Activated T-helper 17 cell treated with anti-CD3 and anti-CD28 coated beads, Interleukin-2, amount 50 U/mL, for 72 hours (primary cell): ENCODE measurements at regions not wholly inside any gene's neighbourhood (a gene's known extent, or its start where the extent isn't known, plus 50 kb on each side); places are given as distances from the start of the nearest gene placed in this dataset.

Source experiments
- ATAC-seq: fragments of 150-1000 bp; cut with Tn5 transposase; replicated peaks from 2 replicates; pipeline ENCODE4 v1.10.0; 2021; ENCODE audit warnings: mild to moderate bottlenecking, moderate library complexity
- H3K27ac Mint-ChIP-seq: one replicate; pipeline ENCODE4 v1.8.0; 2022; ENCODE audit warnings: mixed read lengths
- H3K27me3 Mint-ChIP-seq: one replicate; pipeline ENCODE4 v1.8.0; 2022; ENCODE audit warnings: mixed read lengths
- H3K36me3 Mint-ChIP-seq: one replicate; pipeline ENCODE4 v1.8.0; 2022; ENCODE audit warnings: low read depth, mild to moderate bottlenecking, mixed read lengths
- H3K4me1 Mint-ChIP-seq: one replicate; pipeline ENCODE4 v1.8.0; 2022; ENCODE audit warnings: mixed read lengths
- H3K4me3 Mint-ChIP-seq: one replicate; pipeline ENCODE4 v1.8.0; 2022; ENCODE audit warnings: mild to moderate bottlenecking, mixed read lengths
- H3K9me3 Mint-ChIP-seq: one replicate; pipeline ENCODE4 v1.8.0; 2022; ENCODE audit warnings: mixed read lengths

GRCh38 chrX:148363471-148364235 lies 136.8 kb upstream of the AFF2 start:
- Mint-ChIP-seq H3K27me3 (no peaks in the 10 kb centered on the region), H3K9me3 (no peaks in the 10 kb centered on the region), H3K4me1 (no peaks in the 10 kb centered on the region), H3K27ac (no peak overlapping the region), H3K4me3 (no peak overlapping the region), H3K36me3 (no peaks in the 10 kb centered on the region)
- ATAC-seq, result no peak

GRCh38 chrX:148365233-148365632 lies 135.2 kb upstream of the AFF2 start:
- ATAC-seq, result no peak
- no peaks in the 10 kb centered on the region for H3K27me3 Mint-ChIP-seq
- no peaks in the 10 kb centered on the region for H3K9me3 Mint-ChIP-seq
- no peaks in the 10 kb centered on the region for H3K4me1 Mint-ChIP-seq
- H3K27ac Mint-ChIP-seq, result no peak overlapping the region
- H3K4me3 Mint-ChIP-seq, result no peak overlapping the region
- H3K36me3 Mint-ChIP-seq, result no peaks in the 10 kb centered on the region

- Mint-ChIP-seq H3K27me3 (no peaks in the 10 kb centered on the region), H3K9me3 (no peaks in the 10 kb centered on the region), H3K36me3 (no peaks in the 10 kb centered on the region), H3K4me1 (no peaks in the 10 kb centered on the region), H3K4me3 (no peak overlapping the region), H3K27ac (no peak overlapping the region)
- ATAC-seq, result no peak
These were observed 129.1 kb upstream of the AFF2 start for GRCh38 chrX:148371291-148371690.

GRCh38 chrX:148372925-148373324 lies 127.5 kb upstream of the AFF2 start:
- Mint-ChIP-seq H3K9me3 (no peaks in the 10 kb centered on the region), H3K27me3 (no peaks in the 10 kb centered on the region), H3K36me3 (no peaks in the 10 kb centered on the region), H3K4me1 (no peaks in the 10 kb centered on the region), H3K4me3 (no peak overlapping the region), H3K27ac (no peak overlapping the region)
- no peak for ATAC-seq

- Mint-ChIP-seq H3K9me3 (no peaks in the 10 kb centered on the region), H3K27me3 (no peaks in the 10 kb centered on the region), H3K4me1 (peaks cover 8% of the 10 kb centered on the region), H3K27ac (no peak overlapping the region), H3K36me3 (no peaks in the 10 kb centered on the region), H3K4me3 (no peak overlapping the region)
- no peak for ATAC-seq
These were observed 124.1 kb upstream of the AFF2 start for GRCh38 chrX:148376342-148376741.

GRCh38 chrX:148380107-148380506 lies 120.3 kb upstream of the AFF2 start:
- H3K9me3 Mint-ChIP-seq, result no peaks in the 10 kb centered on the region
- H3K27me3 Mint-ChIP-seq, result no peaks in the 10 kb centered on the region
- peak overlapping the region; percentile 80 for H3K4me3 Mint-ChIP-seq
- H3K36me3 Mint-ChIP-seq, result no peaks in the 10 kb centered on the region
- H3K27ac Mint-ChIP-seq, result peak overlapping the region; percentile 92
- no peak for ATAC-seq
- peaks cover 8% of the 10 kb centered on the region for H3K4me1 Mint-ChIP-seq

- Mint-ChIP-seq H3K27ac (peak overlapping the region; percentile 92), H3K4me1 (peaks cover 8% of the 10 kb centered on the region), H3K4me3 (peak overlapping the region; percentile 80), H3K9me3 (no peaks in the 10 kb centered on the region), H3K36me3 (no peaks in the 10 kb centered on the region), H3K27me3 (no peaks in the 10 kb centered on the region)
- peak; percentile 99 for ATAC-seq
These were observed 119.5 kb upstream of the AFF2 start for GRCh38 chrX:148380650-148381561.

- peak overlapping the region; percentile 80 for H3K4me3 Mint-ChIP-seq
- H3K27me3 Mint-ChIP-seq, result no peaks in the 10 kb centered on the region
- H3K27ac Mint-ChIP-seq, result peak overlapping the region; percentile 92
- H3K9me3 Mint-ChIP-seq, result no peaks in the 10 kb centered on the region
- ATAC-seq, result peak; percentile 75
- H3K36me3 Mint-ChIP-seq, result no peaks in the 10 kb centered on the region
- H3K4me1 Mint-ChIP-seq, result peaks cover 8% of the 10 kb centered on the region
These were observed 118.8 kb upstream of the AFF2 start for GRCh38 chrX:148381603-148382002.

GRCh38 chrX:148382983-148383382 lies 117.4 kb upstream of the AFF2 start:
- H3K9me3 Mint-ChIP-seq, result no peaks in the 10 kb centered on the region
- H3K4me1 Mint-ChIP-seq, result peaks cover 8% of the 10 kb centered on the region

GRCh38 chrX:148385471-148385870 lies 114.9 kb upstream of the AFF2 start:
- Mint-ChIP-seq H3K4me3 (no peak overlapping the region), H3K4me1 (peaks cover under 1% of the 10 kb centered on the region), H3K9me3 (no peaks in the 10 kb centered on the region), H3K27me3 (no peaks in the 10 kb centered on the region), H3K27ac (no peak overlapping the region), H3K36me3 (no peaks in the 10 kb centered on the region)
- ATAC-seq, result no peak

More at GRCh38 chrX:148382983-148383382, 117.4 kb upstream of the AFF2 start:
- Mint-ChIP-seq H3K27me3 (no peaks in the 10 kb centered on the region), H3K27ac (no peak overlapping the region), H3K36me3 (no peaks in the 10 kb centered on the region), H3K4me3 (no peak overlapping the region)
- ATAC-seq, result no peak

- Mint-ChIP-seq H3K36me3 (no peaks in the 10 kb centered on the region), H3K27me3 (no peaks in the 10 kb centered on the region), H3K9me3 (no peaks in the 10 kb centered on the region)
These were observed 110.8 kb upstream of the AFF2 start for GRCh38 chrX:148389629-148390028.

GRCh38 chrX:148412006-148412405 lies 88.4 kb upstream of the AFF2 start:
- H3K36me3 Mint-ChIP-seq, result no peaks in the 10 kb centered on the region
- peak; percentile 86 for ATAC-seq
- H3K27ac Mint-ChIP-seq, result no peak overlapping the region
- peaks cover 5% of the 10 kb centered on the region for H3K4me1 Mint-ChIP-seq
- no peak overlapping the region for H3K4me3 Mint-ChIP-seq
- H3K9me3 Mint-ChIP-seq, result no peaks in the 10 kb centered on the region
- peaks cover 10% of the 10 kb centered on the region for H3K27me3 Mint-ChIP-seq

More at GRCh38 chrX:148389629-148390028, 110.8 kb upstream of the AFF2 start:
- Mint-ChIP-seq H3K27ac (no peak overlapping the region), H3K4me1 (no peaks in the 10 kb centered on the region), H3K4me3 (no peak overlapping the region)
- ATAC-seq, result no peak

GRCh38 chrX:148416142-148416541 lies 84.3 kb upstream of the AFF2 start:
- Mint-ChIP-seq H3K9me3 (peaks cover 5% of the 10 kb centered on the region), H3K36me3 (no peaks in the 10 kb centered on the region), H3K4me3 (no peak overlapping the region), H3K27me3 (peaks cover 8% of the 10 kb centered on the region), H3K27ac (no peak overlapping the region), H3K4me1 (peaks cover 5% of the 10 kb centered on the region)
- ATAC-seq, result no peak

GRCh38 chrX:148416931-148417330 lies 83.5 kb upstream of the AFF2 start:
- no peak overlapping the region for H3K27ac Mint-ChIP-seq
- no peak overlapping the region for H3K4me3 Mint-ChIP-seq
- H3K27me3 Mint-ChIP-seq, result peaks cover 7% of the 10 kb centered on the region
- ATAC-seq, result no peak
- peaks cover 5% of the 10 kb centered on the region for H3K4me1 Mint-ChIP-seq
- no peaks in the 10 kb centered on the region for H3K36me3 Mint-ChIP-seq
- H3K9me3 Mint-ChIP-seq, result peaks cover 5% of the 10 kb centered on the region

- Mint-ChIP-seq H3K4me3 (no peak overlapping the region), H3K36me3 (no peaks in the 10 kb centered on the region), H3K27me3 (peaks cover 7% of the 10 kb centered on the region), H3K9me3 (peaks cover 5% of the 10 kb centered on the region), H3K27ac (no peak overlapping the region), H3K4me1 (no peaks in the 10 kb centered on the region)
- no peak for ATAC-seq
These were observed 82.5 kb upstream of the AFF2 start for GRCh38 chrX:148417934-148418333.
